IMR-90 (cell line): ENCODE measurements at regions not wholly inside any gene's neighbourhood (a gene's known extent, or its start where the extent isn't known, plus 50 kb on each side); places are given as distances from the start of the nearest gene placed in this dataset.

Source experiments
- ATAC-seq: fragments of 200-7000 bp; cut with Tn5 transposase; 2 replicates; pipeline ENCODE4 v1.9.1; 2020; ENCODE audit warnings: low read depth, mild to moderate bottlenecking, moderate library complexity
- BruUV-seq: library from RNA; stranded (reverse); fragments of 400-500 nt; replicated peaks from 2 replicates; lab custom pipeline; 2021; lab: Mats Ljungman, UMichigan
- CTCF ChIA-PET: fragments of 300-600 bp; formaldehyde crosslinking; extraction: SDS; loops from one replicate; lab custom pipeline; 2021; ENCODE audit warnings: antibody characterized with exemption; lab: Yijun Ruan, JAX
- POLR2A ChIA-PET: fragments of 300-600 bp; sonication (Branson Sonifier 250); formaldehyde crosslinking; loops from one replicate; lab custom pipeline; 2022; ENCODE audit warnings: antibody characterized with exemption; ENCODE audit not compliant: unreplicated experiment; lab: Charles Lee
- DNase-seq: peaks from one replicate; pipeline ENCODE4 v3.0.0; 2013
- H2AFZ ChIP-seq: replicated peaks from 2 replicates; pipeline ENCODE3; 2013; ENCODE audit warnings: low read length, mild to moderate bottlenecking; ENCODE audit not compliant: poor library complexity
- H2AK5ac ChIP-seq: 2 replicates; pipeline ENCODE4 v1.6.1; 2013; ENCODE audit warnings: low read depth, low read length, inconsistent platforms
- H2AK9ac ChIP-seq: replicated peaks from 2 replicates; pipeline ENCODE3; 2013; ENCODE audit warnings: mild to moderate bottlenecking, low read depth, low read length, moderate library complexity; ENCODE audit not compliant: poor library complexity
- H2BK120ac ChIP-seq: 2 replicates; pipeline ENCODE4 v1.6.1; 2013; ENCODE audit warnings: low read depth, low read length, inconsistent platforms
- H2BK15ac ChIP-seq: 3 replicates; pipeline ENCODE4 v1.6.1; 2013; ENCODE audit warnings: low read depth, low read length, inconsistent platforms
- H2BK20ac ChIP-seq: 2 replicates; pipeline ENCODE4 v1.6.1; 2013; ENCODE audit warnings: low read depth, mild to moderate bottlenecking, inconsistent platforms, low read length, moderate library complexity
- H2BK5ac ChIP-seq: 2 replicates; pipeline ENCODE4 v1.6.1; 2013; ENCODE audit warnings: mild to moderate bottlenecking, low read depth, low read length, inconsistent platforms; ENCODE audit not compliant: poor library complexity, severe bottlenecking
- H3K14ac ChIP-seq: replicated peaks from 2 replicates; pipeline ENCODE4 v1.6.1; 2013; ENCODE audit warnings: low read depth, low read length, inconsistent platforms
- H3K18ac ChIP-seq: 2 replicates; pipeline ENCODE4 v1.6.1; 2013; ENCODE audit warnings: low read depth, low read length, control low read depth
- H3K23ac ChIP-seq: 2 replicates; pipeline ENCODE4 v1.6.1; 2013; ENCODE audit warnings: low read depth, low read length, inconsistent platforms
- H3K27ac ChIP-seq: 2 replicates; pipeline ENCODE4 v1.5.1; 2013; ENCODE audit warnings: mild to moderate bottlenecking, control low read depth, low read length; ENCODE audit not compliant: insufficient read depth
- H3K27me3 ChIP-seq: 2 replicates; pipeline ENCODE4 v1.6.1; 2013; ENCODE audit warnings: low read length; ENCODE audit not compliant: control insufficient read depth, insufficient read depth
- H3K36me3 ChIP-seq: 2 replicates; pipeline ENCODE4 v1.6.1; 2013; ENCODE audit warnings: low read length, mixed read lengths; ENCODE audit not compliant: control insufficient read depth, insufficient read depth
- H3K4ac ChIP-seq: 2 replicates; pipeline ENCODE4 v1.6.1; 2013; ENCODE audit warnings: low read depth, low read length, inconsistent platforms
- H3K4me1 ChIP-seq: 2 replicates; pipeline ENCODE4 v1.6.1; 2013; ENCODE audit warnings: low read length, mixed read lengths; ENCODE audit not compliant: control insufficient read depth, insufficient read depth
- H3K4me2 ChIP-seq: 2 replicates; pipeline ENCODE4 v1.6.1; 2013; ENCODE audit warnings: low read depth, mild to moderate bottlenecking, control low read depth, low read length, moderate library complexity
- H3K4me3 ChIP-seq: 2 replicates; pipeline ENCODE4 v1.5.1; 2013; ENCODE audit warnings: low read depth, mild to moderate bottlenecking, control low read depth, low read length, moderate library complexity; ENCODE audit not compliant: insufficient read depth
- H3K56ac ChIP-seq: 2 replicates; pipeline ENCODE4 v1.6.1; 2013; ENCODE audit warnings: low read length, inconsistent platforms; ENCODE audit not compliant: insufficient read depth; ENCODE audit errors: extremely low read depth
- H3K79me1 ChIP-seq, 2 experiments: 2 replicates each; pipeline ENCODE4 v1.6.1; 2013; ENCODE audit warnings: low read length in 2 of 2, inconsistent platforms in 1 of 2, low read depth in 1 of 2
- H3K9ac ChIP-seq: 2 replicates; pipeline ENCODE4 v1.6.1; 2013; ENCODE audit warnings: low read depth, low read length, control low read depth
- H3K9me1 ChIP-seq: 2 replicates; pipeline ENCODE4 v1.6.1; 2013; ENCODE audit warnings: low read length, inconsistent platforms; ENCODE audit not compliant: insufficient read depth
- H3K9me3 ChIP-seq: 2 replicates; pipeline ENCODE4 v1.6.1; 2013; ENCODE audit warnings: low read length; ENCODE audit not compliant: control insufficient read depth, insufficient read depth
- H4K20me1 ChIP-seq: 2 replicates; pipeline ENCODE4 v1.6.1; 2013; ENCODE audit warnings: low read length, inconsistent platforms; ENCODE audit not compliant: insufficient read depth
- H4K5ac ChIP-seq: 2 replicates; pipeline ENCODE4 v1.6.1; 2013; ENCODE audit warnings: mild to moderate bottlenecking, low read depth, low read length, control low read depth
- H4K8ac ChIP-seq, 2 experiments: 2 replicates each; pipeline ENCODE4 v1.6.1; 2013; ENCODE audit warnings: low read depth in 2 of 2, low read length in 2 of 2, control low read depth in 1 of 2, inconsistent platforms in 1 of 2
- H4K91ac ChIP-seq: 2 replicates; pipeline ENCODE4 v1.6.1; 2013; ENCODE audit warnings: low read depth, low read length, inconsistent platforms; ENCODE audit not compliant: insufficient read depth
- CTCF ChIP-seq: conservative IDR thresholded peaks from 2 replicates; pipeline ENCODE4 v1.5.1; 2012; ENCODE audit warnings: mild to moderate bottlenecking, low read depth, low read length, improper control_type of control experiment
- FOS ChIP-seq: fragments of 150-350 bp; IDR thresholded peaks from 2 replicates; pipeline ENCODE4 v1.6.1; 2016; ENCODE audit warnings: low read depth, low read length
- RAD21 ChIP-seq: IDR thresholded peaks from 2 replicates; pipeline ENCODE4 v1.6.1; 2012; ENCODE audit warnings: low read length, improper control_type of control experiment
- SMC3 ChIP-seq: fragments of 150-350 bp; IDR thresholded peaks from 2 replicates; pipeline ENCODE4 v1.6.1; 2016; ENCODE audit warnings: low read depth, mild to moderate bottlenecking, antibody characterized with exemption, low read length, moderate library complexity
- WGBS, 2 experiments: methylation state at CpG; one replicate each; pipeline versions ENCODE4 v1.1.5 to v1.1.7; 2013; ENCODE audit warnings: missing lambda C conversion rate in 2 of 2; ENCODE audit not compliant: insufficient read length in 1 of 2; ENCODE audit errors: extremely low coverage in 2 of 2; 5-methylcytosine and 5-hydroxymethylcytosine counted together
- dilution Hi-C: fragments of 300-500 bp; cut with HindIII; formaldehyde crosslinking; loops from one replicate; pipeline ENCODE4 v1.14.3; 2018; ENCODE audit warnings: low sequenced_read_pairs; ENCODE audit not compliant: unreplicated experiment
- in situ Hi-C: fragments of 300-500 bp; cut with MboI; formaldehyde crosslinking; loops from 3 replicates; pipeline ENCODE4 v1.14.3; 2019; ENCODE audit warnings: low sequenced_read_pairs, inconsistent platforms, mixed read lengths
- intact Hi-C: fragments of 100-400 bp; cut with micrococcal nuclease; formaldehyde crosslinking; loops from 2 replicates; pipeline ENCODE4 v1.10.0; 2022

GRCh38 chr7:80047856-80048459 lies 86.7 kb upstream of the GNAI1 start:
- ChIA-PET CTCF (interaction anchor here (0.6 to 1.8 kb wide), 5 partner anchors 8 to 753 kb away, joined by 3 to 8 read pairs (median 4); no protein-coding TSS in a partner anchor), POLR2A (interaction anchor here (0.6 kb wide), 1 partner anchor 592 kb away, joined by 3 read pairs; no protein-coding TSS in a partner anchor)
- Histone ChIP-seq H3K4me1 (no peaks in the 10 kb centered on the region), H3K9me1 (0 out of 2 replicates have a peak, but pooled peaks cover under 1% of the 10 kb centered on the region), H2BK20ac (no peak overlapping the region), H3K36me3 (no peaks in the 10 kb centered on the region), H4K8ac (no peak overlapping the region; a peak in 1 of 4 replicates), H2BK120ac (no peak overlapping the region), H3K4me3 (no peak overlapping the region), H3K23ac (no peak overlapping the region), H3K4me2 (no peak overlapping the region), H3K27ac (no peak overlapping the region), H2BK15ac (no peak overlapping the region), H2AK9ac (no peak overlapping the region), H3K18ac (no peak overlapping the region), H4K91ac (no peak overlapping the region), H3K9ac (no peak overlapping the region), H3K56ac (no peak overlapping the region), H4K20me1 (no peaks in the 10 kb centered on the region), H3K27me3 (no peaks in the 10 kb centered on the region), H3K4ac (no peak overlapping the region), H2AK5ac (no peak overlapping the region), H3K14ac (no peak overlapping the region), H3K9me3 (peaks cover 8% of the 10 kb centered on the region; the same call in 1 of the 2 replicates), H2BK5ac (peak overlapping the region; percentile 58), H4K5ac (no peak overlapping the region), H3K79me1 (no peaks in the 10 kb centered on the region), H2AFZ (no peak overlapping the region)
- dilution Hi-C loops (no loop called here), intact Hi-C loops (loop anchor here (1.0 to 5.0 kb wide), 5 partner anchors 242 to 856 kb away; no protein-coding TSS in a partner anchor), in situ Hi-C loops (loop anchor here (5.0 to 25.0 kb wide), 4 partner anchors 586 to 1543 kb away; partner anchors contain the start of gene MAGI2)
- peak; percentile 34 for DNase-seq
- no CpG with 5 or more reads among the region's 1 CpG for WGBS, 2 experiments
- TF ChIP-seq SMC3 = peak; percentile 70
- TF ChIP-seq FOS = no peak
- peak; percentile 69 for TF ChIP-seq RAD21
- peak; percentile 65 for TF ChIP-seq CTCF
- no TSS peak for BruUV-seq
- ATAC-seq = peak; percentile 82
